NCI-H2171 (cell line): ENCODE measurements at regions not wholly inside any gene's neighbourhood (a gene's known extent, or its start where the extent isn't known, plus 50 kb on each side); places are given as distances from the start of the nearest gene placed in this dataset.
"Not testable (repeated sequence)": the region's sequence is repeated elsewhere in the genome, so short reads cannot be mapped to it uniquely, and the experiment has no call there.

Source experiments
- DNase-seq: peaks from one replicate; lab custom pipeline; 2025; lab: John Stamatoyannopoulos, UW

- no peak for DNase-seq
Measured at GRCh38 chr2:59791004-59791618, 762.3 kb downstream of the BCL11A start.

GRCh38 chr2:59790186-59791003 is 763.1 kb downstream of the BCL11A start:
- no peak for DNase-seq

- DNase-seq: no peak
Measured at GRCh38 chr2:59789523-59789922, 763.9 kb downstream of the BCL11A start.

GRCh38 chr2:59787095-59787494 is 766.4 kb downstream of the BCL11A start:
- DNase-seq: no peak

GRCh38 chr2:59786684-59787083 is 766.8 kb downstream of the BCL11A start:
- no peak for DNase-seq

- no peak for DNase-seq
Measured at GRCh38 chr2:59779571-59779970, 773.9 kb downstream of the BCL11A start.

- DNase-seq: no peak
Measured at GRCh38 chr2:59777120-59777519, 776.3 kb downstream of the BCL11A start.

GRCh38 chr2:59776726-59777008 is 776.8 kb downstream of the BCL11A start:
- no peak for DNase-seq

GRCh38 chr2:59774821-59775433 is 778.5 kb downstream of the BCL11A start:
- DNase-seq: no peak

GRCh38 chr2:59770651-59771050 is 782.8 kb downstream of the BCL11A start:
- DNase-seq: no peak

GRCh38 chr2:59761966-59762365 is 791.5 kb downstream of the BCL11A start:
- DNase-seq: no peak

- DNase-seq: no peak
Measured at GRCh38 chr2:59756150-59756549, 797.3 kb downstream of the BCL11A start.

- peak; percentile 13 for DNase-seq
Measured at GRCh38 chr2:59754011-59754735, 799.3 kb downstream of the BCL11A start.

- DNase-seq: no peak
Measured at GRCh38 chr2:59752512-59752911, 800.9 kb downstream of the BCL11A start.

GRCh38 chr2:59752071-59752470 is 801.4 kb downstream of the BCL11A start:
- DNase-seq: no peak

- not testable (repeated sequence) for DNase-seq
Measured at GRCh38 chr2:59751214-59751613, 802.2 kb downstream of the BCL11A start.

- DNase-seq: no peak
Measured at GRCh38 chr2:59746291-59746690, 807.2 kb downstream of the BCL11A start.

- DNase-seq: no peak
Measured at GRCh38 chr2:59745085-59745484, 808.4 kb downstream of the BCL11A start.

- DNase-seq: no peak
Measured at GRCh38 chr2:59744436-59744835, 809.0 kb downstream of the BCL11A start.

GRCh38 chr2:59741840-59742239 is 811.6 kb downstream of the BCL11A start:
- DNase-seq: no peak

GRCh38 chr2:59739166-59739565 is 814.3 kb downstream of the BCL11A start:
- no peak for DNase-seq

GRCh38 chr2:59737299-59737698 is 816.2 kb downstream of the BCL11A start:
- no peak for DNase-seq

- DNase-seq: no peak
Measured at GRCh38 chr2:59734743-59735142, 818.7 kb downstream of the BCL11A start.
